ENCODE measurements at regions not wholly inside any gene's neighbourhood (a gene's known extent, or its start where the extent isn't known, plus 50 kb on each side); places are given as distances from the start of the nearest gene placed in this dataset.

GRCh38 chr5:105101577-105101976 is 1539.0 kb upstream of the NUDT12 start:
- Histone ChIP-seq H3K36me3 (no peaks in the 10 kb centered on the region), H3K27me3 (no peaks in the 10 kb centered on the region), H3K4me1 (no peaks in the 10 kb centered on the region), H3K4me3 (no peak overlapping the region), H3K9me3 (no peaks in the 10 kb centered on the region), H3K27ac (no peak overlapping the region)
- no peak for DNase-seq
- TF ChIP-seq POLR2A (IDR thresholded peaks at IDR 0.05) (no peak), POLR2AphosphoS5 (IDR thresholded peaks at IDR 0.05) (no peak), EP300 (IDR thresholded peaks at IDR 0.05) (no peak), CTCF (IDR thresholded peaks at IDR 0.05) (no peak)
- intact Hi-C loops (cut with DNase I), result no loop called here
- WGBS, 2 donors, result 61 to 63% methylated on average over 2 of the region's 2 CpGs

GRCh38 chr5:105088961-105089360 is 1526.4 kb upstream of the NUDT12 start:
- 57 to 62% methylated on average over 2 of the region's 2 CpGs for WGBS, 2 donors
- H3K36me3 ChIP-seq, result no peaks in the 10 kb centered on the region
- no peak overlapping the region for H3K4me3 ChIP-seq
- peaks cover 0 to 4% (median 2%) of the 10 kb centered on the region in 4 donors for H3K9me3 ChIP-seq
- no peak overlapping the region for H3K27ac ChIP-seq
- TF ChIP-seq POLR2A (IDR thresholded peaks at IDR 0.05) (no peak), CTCF (IDR thresholded peaks at IDR 0.05) (no peak)
- no peaks in the 10 kb centered on the region for H3K4me1 ChIP-seq
- no peak for DNase-seq
- no peaks in the 10 kb centered on the region for H3K27me3 ChIP-seq
- intact Hi-C loops (cut with DNase I), result no loop called here

GRCh38 chr5:105088102-105088501 is 1525.5 kb upstream of the NUDT12 start:
- TF ChIP-seq EP300 (IDR thresholded peaks at IDR 0.05) (no peak), POLR2AphosphoS5 (IDR thresholded peaks at IDR 0.05) (no peak), POLR2A (IDR thresholded peaks at IDR 0.05) (no peak), CTCF (IDR thresholded peaks at IDR 0.05) (no peak)
- Histone ChIP-seq H3K27ac (no peak overlapping the region), H3K9me3 (peaks cover 0 to 3% (median 0%) of the 10 kb centered on the region in 4 donors), H3K36me3 (no peaks in the 10 kb centered on the region), H3K4me3 (no peak overlapping the region), H3K4me1 (no peaks in the 10 kb centered on the region), H3K27me3 (no peaks in the 10 kb centered on the region)
- intact Hi-C loops (cut with DNase I), result no loop called here
- no peak for DNase-seq
- 41 to 81% methylated on average over 3 of the region's 3 CpGs for WGBS, 2 donors

GRCh38 chr5:105057893-105058292 is 1495.3 kb upstream of the NUDT12 start:
- Histone ChIP-seq H3K4me1 (no peaks in the 10 kb centered on the region), H3K9me3 (peaks cover 0 to 5% (median 0%) of the 10 kb centered on the region in 4 donors), H3K4me3 (no peak overlapping the region), H3K27ac (no peak overlapping the region), H3K36me3 (no peaks in the 10 kb centered on the region), H3K27me3 (no peaks in the 10 kb centered on the region)
- TF ChIP-seq EP300 (IDR thresholded peaks at IDR 0.05) (no peak), CTCF (IDR thresholded peaks at IDR 0.05) (no peak), POLR2AphosphoS5 (IDR thresholded peaks at IDR 0.05) (no peak), POLR2A (IDR thresholded peaks at IDR 0.05) (no peak)
- DNase-seq, result no peak
- 95 to 96% methylated on average over 1 of the region's 1 CpG for WGBS, 2 donors
- intact Hi-C loops (cut with DNase I), result no loop called here

- no peak overlapping the region for H3K27ac ChIP-seq
- intact Hi-C loops (cut with DNase I), result no loop called here
- no peaks in the 10 kb centered on the region for H3K4me1 ChIP-seq
- H3K4me3 ChIP-seq, result no peak overlapping the region
- H3K27me3 ChIP-seq, result no peaks in the 10 kb centered on the region
- peaks cover 0 to 5% (median 0%) of the 10 kb centered on the region in 4 donors for H3K9me3 ChIP-seq
- TF ChIP-seq POLR2A (IDR thresholded peaks at IDR 0.05), result no peak
- TF ChIP-seq EP300 (IDR thresholded peaks at IDR 0.05), result no peak
- WGBS, 2 donors, result 88 to 94% methylated on average over 3 of the region's 3 CpGs
- no peaks in the 10 kb centered on the region for H3K36me3 ChIP-seq
- DNase-seq, result no peak
These were observed 1494.4 kb upstream of the NUDT12 start for GRCh38 chr5:105057001-105057436.

Data from sigmoid colon (tissue), 6 donors.